ENCODE measurements at regions not wholly inside any gene's neighbourhood (a gene's known extent, or its start where the extent isn't known, plus 50 kb on each side); places are given as distances from the start of the nearest gene placed in this dataset.

DNA sequence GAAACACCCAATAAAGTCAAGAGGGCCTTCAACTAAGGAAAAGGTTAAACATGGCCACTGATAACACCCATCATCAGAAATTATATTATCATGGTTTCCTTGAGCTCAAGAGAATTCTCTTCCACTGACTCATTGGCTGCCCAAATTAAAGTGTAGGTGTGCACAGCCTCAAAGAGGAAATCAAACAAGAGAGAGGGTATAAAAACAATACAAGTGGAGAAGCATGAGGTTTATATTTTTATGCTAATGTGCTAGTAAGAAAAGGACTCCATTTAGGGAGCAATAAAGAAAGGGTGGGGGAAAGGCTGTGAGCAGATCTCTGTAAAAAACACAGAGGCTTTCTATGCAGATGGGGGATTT is 168.8 kb upstream of the VRK2 start:
- intact Hi-C loops (cut with micrococcal nuclease) = no loop called here
- FAIRE-seq = no peak
- H3K79me2 ChIP-seq (ENCODE audit: control insufficient read depth, insufficient read depth, low read length) = no peaks in the 10 kb centered on the region
- H4K20me1 ChIP-seq (replicated peaks; ENCODE audit: control insufficient read depth, extremely low read depth, insufficient read depth, low read length) = no peaks in the 10 kb centered on the region
- no peaks in the 10 kb centered on the region for H3K4me1 ChIP-seq (ENCODE audit: control insufficient read depth, extremely low read depth, insufficient read depth, low read length)
- DNase-seq (ENCODE audit: low read depth, low spot score) = no peak
- BruUV-seq (replicated peaks) = no TSS peak
- ChIA-PET POLR2A (no interaction called here), CTCF (no interaction called here)
- no peak overlapping the region for H3K4me2 ChIP-seq (ENCODE audit: insufficient read depth, low read length)
- H3K4me3 ChIP-seq (replicated peaks in 1 of 3; ENCODE audit: insufficient read depth in 1 of 3, low read depth in 1 of 3, low read length in 3 of 3) = no peak overlapping the region
- TF ChIP-seq POLR2A (IDR thresholded peaks at IDR 0.05; ENCODE audit: low read depth, low read length) = no peak
- TF ChIP-seq GATA2 (IDR thresholded peaks at IDR 0.05; ENCODE audit: insufficient read depth, insufficient read length, low read depth, low read length) = no peak
- no peak for TF ChIP-seq MYC (IDR thresholded peaks at IDR 0.05; ENCODE audit: low read depth, low read length)
- H3K36me3 ChIP-seq (ENCODE audit: control insufficient read depth in 2 of 2, extremely low read depth in 1 of 2, insufficient read depth in 2 of 2, low read length in 2 of 2) = no peaks in the 10 kb centered on the region
- no peaks in the 10 kb centered on the region for H3K27me3 ChIP-seq (ENCODE audit: control insufficient read depth in 2 of 2, insufficient read depth in 2 of 2, low read length in 2 of 2)
- no peak overlapping the region for H2AFZ ChIP-seq (ENCODE audit: low read depth, low read length)
- no peak overlapping the region for H3K27ac ChIP-seq (ENCODE audit: insufficient read depth, low read depth, low read length)
- H3K9me3 ChIP-seq (replicated peaks; ENCODE audit: control insufficient read depth, insufficient read depth, low read length) = no peaks in the 10 kb centered on the region
- dilution Hi-C loops (cut with MboI; ENCODE audit: extremely low pct_ligation_motif_present, low sequenced_read_pairs) = no loop called here
- no peaks in the 10 kb centered on the region for H3K9me1 ChIP-seq (replicated peaks; ENCODE audit: control insufficient read depth, extremely low read depth, insufficient read depth, low read length)
- H3K9ac ChIP-seq (replicated peaks; ENCODE audit: extremely low read depth, insufficient read depth, low read length) = no peak overlapping the region

DNA sequence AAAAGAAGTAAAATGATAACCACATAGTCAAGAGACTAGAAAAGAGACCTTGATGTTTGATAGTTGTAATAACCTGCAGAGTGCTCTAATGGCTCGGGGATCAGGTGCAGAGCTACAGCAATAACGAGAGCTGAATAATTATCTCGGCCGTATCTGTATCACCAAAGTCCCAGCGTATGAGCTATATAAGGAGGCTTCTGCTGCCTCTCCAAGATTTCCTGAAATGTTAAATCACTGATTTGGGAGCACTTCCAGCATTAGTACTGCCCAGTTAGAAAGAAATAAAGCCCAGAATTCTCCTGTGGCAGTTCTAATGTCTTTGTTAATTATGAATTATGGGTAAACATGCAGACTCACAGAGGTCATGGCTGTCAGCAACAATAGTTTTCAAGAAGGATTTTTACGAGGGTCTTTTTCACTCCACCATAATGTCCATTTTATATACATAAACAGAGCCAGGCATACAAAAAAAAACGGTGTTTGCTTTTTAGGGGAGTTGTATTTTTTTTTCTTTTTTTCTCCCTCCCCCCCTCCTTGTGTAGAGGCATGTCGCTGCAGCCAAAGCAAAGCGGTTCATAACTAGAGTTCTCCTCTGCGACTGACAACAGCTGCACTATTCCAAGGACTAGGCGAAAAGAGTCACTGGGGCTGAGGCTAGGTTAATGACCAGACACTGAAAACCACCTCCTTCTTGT is 168.3 kb upstream of the VRK2 start:
- H3K4me1 ChIP-seq (ENCODE audit: control insufficient read depth, extremely low read depth, insufficient read depth, low read length) = no peaks in the 10 kb centered on the region
- no peak overlapping the region for H3K4me2 ChIP-seq (ENCODE audit: insufficient read depth, low read length)
- H3K9me3 ChIP-seq (replicated peaks; ENCODE audit: control insufficient read depth, insufficient read depth, low read length) = no peaks in the 10 kb centered on the region
- H3K4me3 ChIP-seq (replicated peaks in 1 of 3; ENCODE audit: insufficient read depth in 1 of 3, low read depth in 1 of 3, low read length in 3 of 3) = no peak overlapping the region
- H4K20me1 ChIP-seq (replicated peaks; ENCODE audit: control insufficient read depth, extremely low read depth, insufficient read depth, low read length) = no peaks in the 10 kb centered on the region
- DNase-seq (ENCODE audit: low read depth, low spot score) (no peak), FAIRE-seq (no peak)
- intact Hi-C loops (cut with micrococcal nuclease) = no loop called here
- H3K36me3 ChIP-seq (ENCODE audit: control insufficient read depth in 2 of 2, extremely low read depth in 1 of 2, insufficient read depth in 2 of 2, low read length in 2 of 2) = no peaks in the 10 kb centered on the region
- no peaks in the 10 kb centered on the region for H3K27me3 ChIP-seq (ENCODE audit: control insufficient read depth in 2 of 2, insufficient read depth in 2 of 2, low read length in 2 of 2)
- H3K9me1 ChIP-seq (replicated peaks; ENCODE audit: control insufficient read depth, extremely low read depth, insufficient read depth, low read length) = no peaks in the 10 kb centered on the region
- no peak overlapping the region for H3K9ac ChIP-seq (replicated peaks; ENCODE audit: extremely low read depth, insufficient read depth, low read length)
- TF ChIP-seq, protein P1, sequence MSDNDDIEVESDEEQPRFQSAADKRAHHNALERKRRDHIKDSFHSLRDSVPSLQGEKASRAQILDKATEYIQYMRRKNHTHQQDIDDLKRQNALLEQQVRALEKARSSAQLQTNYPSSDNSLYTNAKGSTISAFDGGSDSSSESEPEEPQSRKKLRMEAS (IDR thresholded peaks at IDR 0.05; ENCODE audit: insufficient read depth, insufficient read length) = no peak
- no peak for TF ChIP-seq POLR2A (IDR thresholded peaks at IDR 0.05; ENCODE audit: low read depth, low read length)
- no peak for TF ChIP-seq CTCF (IDR thresholded peaks at IDR 0.05; ENCODE audit: extremely low read depth in 1 of 2, insufficient read depth in 1 of 2, low read depth in 1 of 2, low read length in 2 of 2)
- no peak for TF ChIP-seq JUN (IDR thresholded peaks at IDR 0.05; ENCODE audit: borderline replicate concordance, insufficient read depth, insufficient read length, low read depth)
- no peak for TF ChIP-seq POLR2AphosphoS5 (IDR thresholded peaks at IDR 0.05; ENCODE audit: insufficient read depth, low read depth, low read length)
- TF ChIP-seq FOS (IDR thresholded peaks at IDR 0.05; ENCODE audit: borderline replicate concordance, insufficient read depth, low read length) = no peak
- no peak for TF ChIP-seq EZH2 (IDR thresholded peaks at IDR 0.05; ENCODE audit: borderline replicate concordance, low read depth, low read length, severe bottlenecking)
- TF ChIP-seq MYC (IDR thresholded peaks at IDR 0.05; ENCODE audit: low read depth, low read length) = no peak
- TF ChIP-seq GATA2 (IDR thresholded peaks at IDR 0.05; ENCODE audit: insufficient read depth, insufficient read length, low read depth, low read length) = no peak
- no peaks in the 10 kb centered on the region for H3K79me2 ChIP-seq (ENCODE audit: control insufficient read depth, insufficient read depth, low read length)
- POLR2A ChIA-PET = no interaction called here
- dilution Hi-C loops (cut with MboI; ENCODE audit: extremely low pct_ligation_motif_present, low sequenced_read_pairs) = no loop called here
- H3K27ac ChIP-seq (ENCODE audit: insufficient read depth, low read depth, low read length) = no peak overlapping the region
- CTCF ChIA-PET = no interaction called here
- no peak overlapping the region for H2AFZ ChIP-seq (ENCODE audit: low read depth, low read length)
- no TSS peak for BruUV-seq (replicated peaks)

Data from endothelial cell of umbilical vein (primary cell).